ENCODE measurements at regions not wholly inside any gene's neighbourhood (a gene's known extent, or its start where the extent isn't known, plus 50 kb on each side); places are given as distances from the start of the nearest gene placed in this dataset.

DNA sequence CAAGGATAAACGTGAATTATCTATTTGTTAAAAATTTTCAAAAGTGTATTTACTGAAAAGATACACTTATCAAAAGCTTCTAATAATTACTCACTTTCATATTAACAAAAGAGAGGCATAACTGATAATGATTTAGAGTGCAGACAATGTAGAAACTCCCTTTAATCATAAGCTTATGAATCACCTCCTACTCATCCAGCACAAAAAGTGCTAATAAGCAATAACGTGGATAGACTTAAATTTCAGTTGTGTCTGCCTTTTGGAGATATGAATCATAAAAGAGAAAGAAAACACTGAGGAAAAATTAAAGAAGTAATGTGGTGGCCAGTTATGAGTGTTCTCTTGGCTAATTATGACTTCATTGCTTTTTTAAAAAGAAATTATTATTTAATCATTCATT is 827.6 kb upstream of the B3GALT2 start:
- no peak for TF ChIP-seq EZH2 (IDR thresholded peaks at IDR 0.05; ENCODE audit: borderline replicate concordance, low read length)
- TF ChIP-seq, protein P1, sequence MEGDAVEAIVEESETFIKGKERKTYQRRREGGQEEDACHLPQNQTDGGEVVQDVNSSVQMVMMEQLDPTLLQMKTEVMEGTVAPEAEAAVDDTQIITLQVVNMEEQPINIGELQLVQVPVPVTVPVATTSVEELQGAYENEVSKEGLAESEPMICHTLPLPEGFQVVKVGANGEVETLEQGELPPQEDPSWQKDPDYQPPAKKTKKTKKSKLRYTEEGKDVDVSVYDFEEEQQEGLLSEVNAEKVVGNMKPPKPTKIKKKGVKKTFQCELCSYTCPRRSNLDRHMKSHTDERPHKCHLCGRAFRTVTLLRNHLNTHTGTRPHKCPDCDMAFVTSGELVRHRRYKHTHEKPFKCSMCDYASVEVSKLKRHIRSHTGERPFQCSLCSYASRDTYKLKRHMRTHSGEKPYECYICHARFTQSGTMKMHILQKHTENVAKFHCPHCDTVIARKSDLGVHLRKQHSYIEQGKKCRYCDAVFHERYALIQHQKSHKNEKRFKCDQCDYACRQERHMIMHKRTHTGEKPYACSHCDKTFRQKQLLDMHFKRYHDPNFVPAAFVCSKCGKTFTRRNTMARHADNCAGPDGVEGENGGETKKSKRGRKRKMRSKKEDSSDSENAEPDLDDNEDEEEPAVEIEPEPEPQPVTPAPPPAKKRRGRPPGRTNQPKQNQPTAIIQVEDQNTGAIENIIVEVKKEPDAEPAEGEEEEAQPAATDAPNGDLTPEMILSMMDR (IDR thresholded peaks at IDR 0.05; ENCODE audit: low read length) = no peak
